Lower leg skin (tissue), 3 donors: ENCODE measurements at regions not wholly inside any gene's neighbourhood (a gene's known extent, or its start where the extent isn't known, plus 50 kb on each side); places are given as distances from the start of the nearest gene placed in this dataset.

Source experiments
- CTCF ChIP-seq, 3 donors: fragments of 450-650 bp; IDR thresholded peaks; one replicate each; pipeline ENCODE4 v1.5.1; 2016; ENCODE audit warnings: antibody characterized with exemption in 3 of 3, mild to moderate bottlenecking in 3 of 3, moderate library complexity in 2 of 3
- POLR2A ChIP-seq, 2 donors: fragments of 450-650 bp; IDR thresholded peaks; one replicate each; pipeline ENCODE4 v1.6.1; 2016 to 2017; ENCODE audit warnings: antibody characterized with exemption in 2 of 2, mild to moderate bottlenecking in 1 of 2, moderate library complexity in 1 of 2

- no peak for TF ChIP-seq CTCF (IDR thresholded peaks at IDR 0.05)
- no peak for TF ChIP-seq POLR2A (IDR thresholded peaks at IDR 0.05)
These were observed 287.3 kb upstream of the NCKAP5 start for GRCh38 chr2:133855526-133855925.
